Endothelial cell of umbilical vein (primary cell): ENCODE measurements at regions not wholly inside any gene's neighbourhood (a gene's known extent, or its start where the extent isn't known, plus 50 kb on each side); places are given as distances from the start of the nearest gene placed in this dataset.

ENCODE experiments used
- BruUV-seq: library from RNA; stranded (reverse); fragments of 400-500 nt; replicated peaks from 2 replicates; lab custom pipeline; 2021; lab: Mats Ljungman, UMichigan
- CTCF ChIA-PET: fragments of 300-600, 350-600 bp; sonication (Branson Sonifier 250); formaldehyde crosslinking; loops from one replicate; lab custom pipeline; 2021; ENCODE audit warnings: antibody characterized with exemption, inconsistent platforms; lab: Charles Lee
- POLR2A ChIA-PET: fragments of 300-600, 350-600 bp; sonication (Branson Sonifier 250); formaldehyde crosslinking; loops from one replicate; lab custom pipeline; 2021; ENCODE audit warnings: antibody characterized with exemption, inconsistent platforms; lab: Charles Lee
- DNase-seq: peaks from one replicate; pipeline ENCODE4 v3.0.0-alpha.2; 2011; ENCODE audit warnings: low read depth, low spot score
- FAIRE-seq: peaks from 2 replicates; lab custom pipeline; 2011; peaks lifted over from hg19 to GRCh38; lab: Jason Lieb, UNC
- H2AFZ ChIP-seq: 2 replicates; pipeline ENCODE4 v1.6.0; 2012; ENCODE audit warnings: low read depth, low read length, control low read depth, inconsistent platforms
- H3K27ac ChIP-seq: 2 replicates; pipeline ENCODE4 v1.5.1; 2011; ENCODE audit warnings: low read depth, mild to moderate bottlenecking, control low read depth, low read length, moderate library complexity; ENCODE audit not compliant: insufficient read depth
- H3K27me3 ChIP-seq, 2 experiments: 2 replicates each; pipeline versions ENCODE4 v1.6.0 to v1.6.1; 2011; ENCODE audit warnings: low read length in 2 of 2, mixed read lengths in 1 of 2; ENCODE audit not compliant: control insufficient read depth in 2 of 2, insufficient read depth in 2 of 2
- H3K36me3 ChIP-seq, 2 experiments: 2 replicates in 1 of 2; 3 replicates in 1 of 2; pipeline ENCODE4 v1.5.1; 2011; ENCODE audit warnings: low read length in 2 of 2, mild to moderate bottlenecking in 1 of 2, moderate library complexity in 1 of 2; ENCODE audit not compliant: control insufficient read depth in 2 of 2, insufficient read depth in 2 of 2; ENCODE audit errors: extremely low read depth in 1 of 2
- H3K4me1 ChIP-seq: 3 replicates; pipeline ENCODE4 v1.5.1; 2011; ENCODE audit warnings: mild to moderate bottlenecking, low read length; ENCODE audit not compliant: control insufficient read depth, insufficient read depth; ENCODE audit errors: extremely low read depth
- H3K4me2 ChIP-seq: 2 replicates; pipeline ENCODE4 v1.6.1; 2011; ENCODE audit warnings: low read length, control low read depth, mixed read lengths; ENCODE audit not compliant: insufficient read depth
- H3K4me3 ChIP-seq, 3 experiments: fragments of 200-600 bp in 1 of 3; sonication (generic), shearing (Covaris generic) in 1 of 3; replicated peaks in 1 of 3; 2 replicates each; pipeline ENCODE4 v1.5.1; 2011 to 2016; ENCODE audit warnings: control low read depth in 3 of 3, low read length in 3 of 3, mild to moderate bottlenecking in 2 of 3, inconsistent platforms in 1 of 3, low read depth in 1 of 3, moderate library complexity in 1 of 3; ENCODE audit not compliant: insufficient read depth in 1 of 3
- H3K79me2 ChIP-seq: 2 replicates; pipeline ENCODE4 v1.6.0; 2012; ENCODE audit warnings: low read length, inconsistent platforms; ENCODE audit not compliant: control insufficient read depth, insufficient read depth
- H3K9ac ChIP-seq: replicated peaks from 2 replicates; pipeline ENCODE3; 2011; ENCODE audit warnings: low read length, control low read depth; ENCODE audit not compliant: insufficient read depth; ENCODE audit errors: extremely low read depth
- H3K9me1 ChIP-seq: replicated peaks from 3 replicates; pipeline ENCODE4 v1.6.0; 2011; ENCODE audit warnings: mild to moderate bottlenecking, low read length; ENCODE audit not compliant: control insufficient read depth, insufficient read depth; ENCODE audit errors: extremely low read depth
- H3K9me3 ChIP-seq: replicated peaks from 2 replicates; pipeline ENCODE4 v1.5.1; 2012; ENCODE audit warnings: low read length, inconsistent platforms; ENCODE audit not compliant: control insufficient read depth, insufficient read depth
- H4K20me1 ChIP-seq: replicated peaks from 2 replicates; pipeline ENCODE3; 2011; ENCODE audit warnings: mild to moderate bottlenecking, low read length; ENCODE audit not compliant: control insufficient read depth, insufficient read depth; ENCODE audit errors: extremely low read depth
- CTCF ChIP-seq, 2 donors: IDR thresholded peaks; 1 replicate in 1 of 2; 2 replicates in 1 of 2; pipeline ENCODE4 v1.5.1; 2011; ENCODE audit warnings: low read length in 2 of 2, mild to moderate bottlenecking in 2 of 2, moderate library complexity in 2 of 2, control low read depth in 1 of 2, inconsistent platforms in 1 of 2, low read depth in 1 of 2; ENCODE audit not compliant: insufficient read depth in 1 of 2; ENCODE audit errors: extremely low read depth in 1 of 2
- EZH2 ChIP-seq: IDR thresholded peaks from 2 replicates; pipeline ENCODE4 v1.6.1; 2012; ENCODE audit warnings: borderline replicate concordance, low read depth, mild to moderate bottlenecking, moderate library complexity, low read length, inconsistent platforms; ENCODE audit not compliant: severe bottlenecking
- FOS ChIP-seq: IDR thresholded peaks from 2 replicates; pipeline ENCODE4 v1.6.1; 2011; ENCODE audit warnings: mild to moderate bottlenecking, low read length, moderate library complexity, borderline replicate concordance; ENCODE audit not compliant: insufficient read depth
- GATA2 ChIP-seq: IDR thresholded peaks from 2 replicates; pipeline ENCODE4 v1.7.0; 2011; ENCODE audit warnings: low read depth, mild to moderate bottlenecking, moderate library complexity, mixed read lengths, low read length; ENCODE audit not compliant: insufficient read length, insufficient read depth
- JUN ChIP-seq: IDR thresholded peaks from 2 replicates; pipeline ENCODE4 v1.6.1; 2011; ENCODE audit warnings: borderline replicate concordance, low read depth; ENCODE audit not compliant: insufficient read length, insufficient read depth
- MAX ChIP-seq: IDR thresholded peaks from 2 replicates; pipeline ENCODE4 v1.6.1; 2011; ENCODE audit not compliant: insufficient read depth, insufficient read length
- MYC ChIP-seq: IDR thresholded peaks from one replicate; pipeline ENCODE4 v1.6.1; 2011; ENCODE audit warnings: mild to moderate bottlenecking, low read depth, low read length
- POLR2A ChIP-seq: IDR thresholded peaks from 2 replicates; pipeline ENCODE4 v1.6.1; 2012; ENCODE audit warnings: low read depth, mild to moderate bottlenecking, control low read depth, low read length
- POLR2AphosphoS5 ChIP-seq: IDR thresholded peaks from 2 replicates; pipeline ENCODE4 v1.6.1; 2012; ENCODE audit warnings: low read depth, mild to moderate bottlenecking, control low read depth, low read length, moderate library complexity; ENCODE audit not compliant: insufficient read depth
- dilution Hi-C: fragments of 300-500 bp; cut with MboI; formaldehyde crosslinking; loops from one replicate; pipeline ENCODE4 v1.15.0; 2019; ENCODE audit warnings: low sequenced_read_pairs; ENCODE audit not compliant: extremely low pct_ligation_motif_present
- intact Hi-C: fragments of 100-400 bp; cut with micrococcal nuclease; formaldehyde crosslinking; loops from one replicate; pipeline ENCODE4 v1.10.0; 2022

GRCh38 chr1:87733386-87733785 is 404.7 kb downstream of the LMO4 start:
- no peak overlapping the region for H2AFZ ChIP-seq
- no peaks in the 10 kb centered on the region for H3K9me1 ChIP-seq
- H3K9ac ChIP-seq = no peak overlapping the region
- dilution Hi-C loops (no loop called here), intact Hi-C loops (no loop called here)
- H3K9me3 ChIP-seq = no peaks in the 10 kb centered on the region
- H3K36me3 ChIP-seq = no peaks in the 10 kb centered on the region
- ChIA-PET CTCF (no interaction called here), POLR2A (no interaction called here)
- H3K27me3 ChIP-seq = no peaks in the 10 kb centered on the region
- no peak overlapping the region for H3K4me2 ChIP-seq
- FAIRE-seq = peak; percentile 31
- H3K27ac ChIP-seq = no peak overlapping the region
- H3K79me2 ChIP-seq = no peaks in the 10 kb centered on the region
- H3K4me1 ChIP-seq = no peaks in the 10 kb centered on the region
- H3K4me3 ChIP-seq = no peak overlapping the region
- H4K20me1 ChIP-seq = no peaks in the 10 kb centered on the region
- no TSS peak for BruUV-seq
- DNase-seq = no peak
- TF ChIP-seq CTCF (IDR thresholded peaks at IDR 0.05; ENCODE audit: extremely low read depth in 1 of 2, insufficient read depth in 1 of 2, low read depth in 1 of 2, low read length in 2 of 2) = no peak
- no peak for TF ChIP-seq POLR2AphosphoS5
- no peak for TF ChIP-seq MAX
- no peak for TF ChIP-seq FOS
- no peak for TF ChIP-seq JUN
- TF ChIP-seq POLR2A = no peak
- TF ChIP-seq GATA2 = no peak
- no peak for TF ChIP-seq EZH2
- TF ChIP-seq MYC = no peak
